ENCODE measurements at regions not wholly inside any gene's neighbourhood (a gene's known extent, or its start where the extent isn't known, plus 50 kb on each side); places are given as distances from the start of the nearest gene placed in this dataset.

DNA sequence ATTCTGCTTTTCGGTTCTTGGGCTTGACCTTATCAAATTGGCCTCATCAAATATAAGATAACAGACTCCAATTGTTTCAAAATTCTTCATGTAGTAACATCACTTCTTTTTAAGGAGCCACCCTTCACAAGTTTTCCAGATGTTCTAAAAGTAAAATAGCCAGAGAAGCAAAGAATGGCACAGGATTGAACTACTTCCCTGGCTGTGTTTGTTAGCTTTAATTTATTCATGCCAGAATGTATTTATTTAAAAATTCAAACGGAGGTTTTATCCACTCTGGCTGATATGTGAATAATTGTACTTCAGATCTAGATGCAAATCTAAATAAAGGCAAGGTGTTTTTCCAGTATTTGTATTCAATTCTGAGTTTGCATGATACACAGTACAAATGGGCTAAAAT, 581.3 kb upstream of the TENM3 start:
- DNase-seq (ENCODE audit: low read depth in 2 of 2) = no peak

DNA sequence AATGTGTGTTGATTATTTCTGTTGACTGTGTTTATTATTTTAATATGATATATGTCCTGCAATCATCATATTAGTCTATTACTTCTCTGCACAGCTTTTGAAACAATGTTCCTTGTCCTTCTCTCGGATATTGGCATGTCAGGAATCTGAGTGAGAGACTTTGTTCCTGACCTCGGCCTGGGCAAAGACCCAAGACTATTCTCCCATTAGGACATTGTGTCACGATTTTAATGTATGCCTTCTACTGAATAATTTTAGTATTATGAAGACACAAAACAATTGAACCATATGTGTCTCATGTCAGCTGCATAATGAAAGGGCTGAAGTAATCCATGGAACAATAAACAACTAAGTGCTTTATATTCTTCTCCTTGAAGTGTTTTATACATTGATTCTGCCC, 580.8 kb upstream of the TENM3 start:
- DNase-seq (ENCODE audit: low read depth in 2 of 2) = no peak

DNA sequence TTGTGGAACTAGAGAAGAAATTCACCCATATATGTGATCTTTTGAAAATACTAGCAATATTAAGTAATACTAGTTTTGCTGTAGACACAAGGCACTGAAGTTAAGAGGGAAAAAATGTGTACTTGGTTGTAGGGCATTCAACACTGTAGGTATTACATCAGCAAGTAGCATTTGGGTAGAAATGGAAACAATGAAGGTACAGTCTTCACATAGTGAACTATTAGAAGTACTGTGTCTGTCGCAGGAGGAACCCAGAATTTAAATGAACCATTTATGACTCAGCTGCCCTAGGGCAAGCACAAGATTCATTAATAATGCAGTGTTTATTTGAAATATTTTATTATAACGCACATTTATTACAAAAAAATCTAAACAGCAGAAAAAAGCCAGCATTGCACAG, 572.7 kb upstream of the TENM3 start:
- no peak for DNase-seq (ENCODE audit: low read depth in 2 of 2)

DNA sequence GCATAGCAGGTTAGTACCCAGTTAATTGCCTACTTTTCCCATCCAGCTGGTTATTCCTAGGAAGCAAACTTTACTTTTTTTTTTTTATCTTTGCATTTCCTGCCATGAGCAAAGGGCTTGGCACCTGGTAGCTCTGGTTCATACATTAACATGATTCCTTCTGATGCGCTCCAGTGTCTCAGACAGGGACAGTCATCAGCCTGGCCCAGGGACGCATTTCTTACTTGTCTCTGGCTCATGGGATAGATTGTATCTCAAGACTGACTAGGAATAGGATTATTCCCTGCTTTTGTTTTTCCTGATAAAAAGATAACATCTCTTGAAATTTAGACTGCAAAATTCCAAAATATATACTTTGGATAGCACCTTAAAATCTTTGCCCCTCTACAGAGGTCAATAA, 571.5 kb upstream of the TENM3 start:
- DNase-seq (ENCODE audit: low read depth in 2 of 2) = no peak

DNA sequence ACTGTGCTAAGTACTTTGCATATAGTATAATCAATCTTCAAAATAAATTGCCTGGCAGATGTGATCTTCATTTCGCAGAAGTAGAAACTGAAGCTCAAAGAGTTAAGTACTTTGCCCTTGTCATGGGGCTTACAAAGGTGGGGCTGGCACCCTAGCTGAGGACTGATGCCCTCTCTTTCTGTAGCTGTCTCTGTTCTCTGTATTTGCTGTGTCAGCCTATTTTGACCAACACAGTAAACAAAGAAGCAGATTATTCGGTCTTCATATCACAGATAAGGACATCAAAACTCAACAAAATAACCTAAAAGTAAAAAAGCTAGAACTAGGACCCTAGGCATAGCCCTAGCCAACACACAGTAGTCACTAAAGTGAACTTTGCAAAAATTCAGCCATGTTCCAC, 570.5 kb upstream of the TENM3 start:
- DNase-seq (ENCODE audit: low read depth in 2 of 2) = no peak

DNA sequence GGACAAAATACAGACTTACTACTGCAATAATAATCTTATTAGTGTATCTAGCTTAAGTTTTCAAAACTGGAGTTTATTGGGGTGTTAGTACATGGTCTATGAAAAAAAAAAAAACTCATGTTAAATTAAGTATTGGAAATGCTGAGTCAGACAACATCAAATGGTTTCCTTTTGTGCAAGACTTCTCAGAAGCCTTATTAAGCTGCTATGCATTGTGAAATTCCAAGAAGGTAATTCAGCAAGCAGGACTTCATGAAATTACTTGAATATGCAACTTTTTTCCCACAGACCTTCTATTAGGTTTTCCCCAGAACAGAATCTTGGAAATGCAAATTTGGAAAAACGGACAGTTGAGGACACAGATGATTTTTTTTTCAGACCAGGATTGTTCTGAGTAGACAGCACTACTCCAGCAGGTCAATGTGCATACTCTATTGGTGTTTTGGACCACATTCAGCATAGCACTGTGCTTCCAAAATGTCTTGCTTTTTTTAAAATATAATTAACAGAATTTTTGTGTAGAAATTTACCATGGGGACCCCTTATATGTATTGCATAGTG, 568.8 kb upstream of the TENM3 start:
- no peak for DNase-seq (ENCODE audit: low read depth in 2 of 2)

DNA sequence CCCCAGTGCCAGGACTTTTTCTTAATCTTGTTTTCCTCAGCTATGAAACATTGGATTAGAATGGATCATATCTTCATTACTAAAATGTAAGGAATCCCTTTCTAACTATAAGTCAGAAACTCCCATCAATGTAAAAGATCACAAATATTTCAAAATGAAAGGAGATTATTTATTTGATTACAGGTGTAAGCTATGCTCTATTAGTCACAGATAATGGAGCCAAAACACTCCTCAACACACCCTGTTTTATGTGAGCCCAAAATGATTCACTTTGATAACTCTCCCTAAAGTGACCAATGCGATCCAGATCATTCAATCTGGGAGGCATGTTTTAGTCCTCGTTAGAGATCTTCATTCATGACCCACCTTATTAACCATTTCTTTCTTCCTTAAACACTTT, 566.7 kb upstream of the TENM3 start:
- DNase-seq (ENCODE audit: low read depth in 2 of 2) = no peak

DNA sequence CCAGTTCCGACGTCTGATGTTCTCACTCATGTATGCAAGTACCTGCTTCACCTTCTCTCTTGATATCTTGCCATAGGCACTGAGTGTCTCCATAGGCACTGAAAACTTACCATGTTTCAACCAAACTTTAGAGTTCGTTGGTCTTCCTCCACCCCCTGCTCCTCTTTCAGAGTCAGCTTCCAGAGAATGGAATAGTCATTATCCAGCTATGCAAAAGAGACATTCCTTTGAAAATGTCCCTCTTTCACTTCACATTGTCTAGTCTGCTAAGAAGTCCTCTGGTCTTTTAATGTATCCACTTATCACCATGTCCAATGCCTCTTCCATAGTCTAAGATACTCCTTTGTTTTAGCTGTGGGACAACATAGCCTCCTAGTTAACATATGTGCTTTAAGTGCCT, 566.0 kb upstream of the TENM3 start:
- no peak for DNase-seq (ENCODE audit: low read depth in 2 of 2)

DNA sequence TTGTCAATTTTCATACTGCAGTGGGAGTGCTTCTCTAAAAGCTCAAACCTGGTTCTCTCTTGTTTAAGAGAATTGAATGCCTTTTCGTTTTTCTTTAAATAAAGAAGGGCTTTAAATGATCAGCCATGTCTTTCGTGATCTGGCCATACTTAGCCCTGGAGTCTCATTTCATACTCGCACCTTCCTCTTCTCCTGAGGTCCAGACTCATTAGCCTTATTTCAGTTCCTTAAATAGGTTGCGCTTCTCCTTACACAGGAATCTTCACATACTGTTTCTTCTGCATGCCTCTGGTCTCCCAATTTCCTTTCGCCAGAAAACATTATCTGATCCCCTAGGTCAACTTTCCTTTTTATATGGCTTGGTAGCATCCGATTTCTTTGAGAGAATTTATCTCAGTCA, 565.6 kb upstream of the TENM3 start:
- no peak for DNase-seq (ENCODE audit: low read depth in 2 of 2)

DNA sequence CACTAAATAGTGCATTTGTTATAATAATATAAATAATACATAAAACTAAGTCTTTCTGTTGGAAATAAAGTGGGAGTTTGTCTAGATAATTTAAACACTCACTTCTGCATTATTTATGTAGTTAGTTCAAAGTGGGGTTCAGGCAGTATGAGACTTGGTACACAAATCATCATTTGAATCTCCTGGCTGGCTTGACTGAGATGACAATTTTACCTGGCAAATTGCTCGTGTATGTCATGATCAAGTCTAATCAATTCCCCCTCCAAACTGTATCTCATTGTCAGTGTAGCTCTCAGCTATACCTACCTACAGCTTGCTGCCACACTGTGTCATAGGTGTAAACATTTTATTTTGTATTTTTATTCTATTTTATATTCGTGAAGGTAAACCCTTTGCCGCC, 563.4 kb upstream of the TENM3 start:
- no peak for DNase-seq (ENCODE audit: low read depth in 2 of 2)

DNA sequence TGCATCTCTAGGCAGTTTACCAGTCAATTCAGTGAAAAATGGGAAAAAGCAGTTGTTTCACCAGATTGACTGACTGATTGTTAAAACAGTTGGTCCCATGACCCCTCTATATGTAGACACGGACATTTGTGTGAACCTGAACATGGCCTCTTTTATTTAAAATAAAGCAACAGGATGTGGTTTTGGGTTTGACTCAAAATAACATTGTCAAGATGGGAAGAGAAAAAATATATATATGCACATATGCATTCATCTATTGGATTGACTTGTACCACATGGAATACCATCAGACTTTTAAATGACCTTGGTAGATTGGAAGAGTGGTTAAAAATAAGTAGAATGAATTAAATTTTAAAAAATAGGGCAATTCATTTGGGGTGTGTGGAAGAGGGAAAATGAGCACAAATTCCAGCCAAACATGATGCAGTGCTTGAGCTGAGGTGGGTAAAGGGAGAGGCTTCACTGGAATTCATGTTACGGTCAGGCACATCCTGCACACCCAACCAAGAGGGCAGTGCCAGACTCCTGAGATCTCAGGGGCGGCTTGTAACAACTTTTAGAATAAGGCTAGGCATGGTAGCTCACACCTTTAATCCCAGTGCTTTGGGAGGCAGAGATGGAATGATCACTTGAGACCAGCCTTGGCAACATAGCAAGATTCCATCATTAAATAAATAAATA, 560.7 kb upstream of the TENM3 start:
- no peak for DNase-seq (ENCODE audit: low read depth in 2 of 2)

DNA sequence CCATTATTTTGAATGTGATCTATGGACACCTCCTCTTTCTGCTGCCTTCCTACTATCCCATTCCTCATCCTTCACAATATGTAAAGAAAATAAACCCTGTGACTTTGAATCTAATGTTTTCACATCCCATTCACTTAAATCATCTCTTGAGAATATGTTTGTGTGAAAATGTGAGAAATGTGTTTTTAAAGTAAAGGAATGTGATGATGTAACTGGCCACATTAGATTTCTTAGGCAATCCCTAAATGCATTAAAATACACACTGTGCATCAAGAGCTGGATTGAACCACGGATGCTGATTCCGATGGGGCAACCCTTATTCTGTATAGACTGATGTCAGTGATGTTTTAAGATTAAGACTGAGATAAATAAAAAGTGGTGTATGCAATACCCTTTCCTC, 558.9 kb upstream of the TENM3 start:
- DNase-seq (ENCODE audit: low read depth in 2 of 2) = no peak

DNA sequence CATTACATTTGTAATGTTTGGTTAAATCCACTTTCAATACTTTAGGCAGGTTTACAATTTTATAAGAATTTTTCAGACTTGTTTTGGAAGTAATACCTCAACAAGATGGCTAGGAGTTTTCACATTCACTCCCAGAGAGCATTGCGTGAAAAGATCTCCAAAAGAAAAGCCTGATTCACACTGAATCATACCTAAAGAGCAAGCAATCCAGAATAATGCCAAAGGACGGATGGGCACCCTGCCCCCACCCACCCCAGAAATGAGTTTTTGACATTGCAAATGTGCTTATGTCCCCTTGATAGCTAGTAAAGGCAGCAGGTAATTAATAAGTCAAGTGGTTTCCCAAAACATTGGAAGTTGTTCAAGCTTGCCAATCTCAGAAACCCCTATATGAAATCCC, 557.7 kb upstream of the TENM3 start:
- DNase-seq (ENCODE audit: low read depth in 2 of 2) = no peak

DNA sequence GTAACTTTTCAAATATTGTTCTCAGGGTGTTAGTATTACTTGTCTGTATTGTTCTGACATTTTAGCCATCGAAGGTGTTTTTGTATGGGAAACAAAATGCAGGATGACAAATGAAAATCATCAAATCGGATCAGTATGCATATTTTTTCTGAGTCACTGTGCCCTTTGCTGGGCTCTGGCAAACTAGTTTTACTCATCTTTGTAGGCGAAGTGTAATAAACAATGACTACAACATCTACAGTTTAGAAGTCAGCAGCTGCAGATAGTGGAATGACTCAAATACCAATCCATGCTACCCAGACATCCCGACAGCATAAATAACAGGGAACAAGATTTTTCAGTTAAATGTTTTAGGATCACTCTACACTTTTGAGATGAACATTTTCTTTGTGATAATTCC, 557.3 kb upstream of the TENM3 start:
- no peak for DNase-seq (ENCODE audit: low read depth in 2 of 2)

DNA sequence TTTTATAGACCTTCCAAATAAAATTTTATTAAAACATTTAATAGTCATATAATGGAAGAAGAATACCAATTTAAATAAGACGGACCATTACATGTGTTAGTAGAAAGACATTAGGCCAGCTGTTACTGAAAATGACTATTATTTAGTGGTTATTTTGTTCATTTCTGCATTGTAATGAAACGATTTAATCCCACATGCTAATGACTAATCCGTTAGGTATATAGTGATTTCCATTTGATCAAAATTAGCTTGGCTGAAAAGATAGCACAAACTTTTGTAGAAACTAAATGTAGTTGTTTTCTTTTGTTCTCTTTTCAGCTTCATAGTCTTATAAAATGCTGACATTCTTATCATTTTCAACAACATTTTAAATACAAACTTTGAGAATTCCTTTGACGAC, 556.1 kb upstream of the TENM3 start:
- no peak for DNase-seq (ENCODE audit: low read depth in 2 of 2)

DNA sequence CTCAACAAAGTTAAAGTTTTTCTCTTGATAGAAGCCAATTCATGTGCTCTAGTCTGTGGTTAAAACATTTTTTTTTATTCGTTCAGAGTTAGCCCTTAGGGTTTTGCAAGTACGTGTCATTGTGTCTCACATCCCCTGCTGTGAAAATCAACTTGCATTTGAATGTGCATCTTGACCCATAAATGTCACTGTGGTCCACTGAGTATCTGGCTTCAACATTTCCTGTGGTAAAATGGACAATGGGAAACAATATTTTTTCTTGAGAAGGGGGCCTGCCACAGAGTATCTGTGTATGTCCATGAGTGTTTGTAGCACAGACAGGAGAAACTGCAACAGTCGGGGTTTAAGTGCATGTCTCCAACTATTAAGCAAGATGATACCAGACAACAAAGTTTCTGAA, 554.8 kb upstream of the TENM3 start:
- no peak for DNase-seq (ENCODE audit: low read depth in 2 of 2)

DNA sequence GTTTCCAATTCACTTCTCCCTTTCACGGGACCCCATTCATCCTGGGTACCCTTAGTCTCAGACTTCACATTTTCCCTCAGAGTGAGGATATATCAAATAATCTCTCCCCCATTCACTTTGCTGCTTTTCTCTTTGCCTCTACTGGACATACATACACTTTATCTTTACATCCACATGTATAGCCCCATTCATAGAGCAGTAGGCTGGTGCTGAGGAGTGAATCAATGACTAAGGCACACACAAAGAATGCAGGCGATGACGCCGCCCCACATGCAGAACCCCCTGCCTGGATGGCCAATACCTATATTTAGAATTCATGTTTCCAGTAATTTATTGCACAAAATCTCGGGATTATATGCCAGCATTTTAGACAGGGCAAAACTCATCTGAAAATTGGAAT, 554.3 kb upstream of the TENM3 start:
- DNase-seq (ENCODE audit: low read depth in 2 of 2) = no peak

DNA sequence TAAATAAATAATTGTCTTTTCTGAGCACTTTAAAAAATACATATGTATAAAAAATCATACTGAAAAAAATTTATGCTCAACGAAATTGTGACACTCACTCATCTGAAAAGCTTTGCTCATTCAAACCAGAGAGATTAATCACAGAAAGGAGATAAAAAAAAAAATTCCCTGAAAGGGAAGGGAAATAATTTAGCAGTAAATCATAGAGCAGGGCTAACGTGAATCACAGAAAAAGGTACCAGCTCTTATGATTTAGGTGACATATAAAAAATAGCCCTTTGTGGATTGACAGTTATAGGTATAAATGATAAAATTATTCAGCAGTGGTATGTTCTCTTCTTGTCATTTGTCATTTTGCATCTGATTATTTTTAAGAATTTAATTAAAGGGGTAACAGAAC, 552.7 kb upstream of the TENM3 start:
- no peak for DNase-seq (ENCODE audit: low read depth in 2 of 2)

DNA sequence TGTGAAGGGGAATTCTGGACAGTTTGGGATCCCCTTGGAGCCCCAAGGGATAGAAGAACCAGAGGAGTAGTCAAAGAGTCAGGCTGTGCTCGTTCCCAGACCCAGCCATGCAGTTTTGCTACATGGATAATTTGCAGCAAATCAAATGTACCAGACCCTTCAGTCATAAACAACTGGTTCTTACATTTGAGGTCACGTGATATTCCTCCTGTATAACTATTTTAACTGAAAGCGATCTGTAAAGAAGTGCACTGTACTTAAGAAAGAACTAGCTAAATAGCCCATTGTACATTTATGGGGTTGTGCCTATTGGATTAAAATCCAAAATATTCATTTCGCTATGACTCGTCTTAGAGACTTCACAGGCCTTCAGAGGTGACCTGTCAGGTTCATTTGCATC, 550.2 kb upstream of the TENM3 start:
- DNase-seq (ENCODE audit: low read depth in 2 of 2) = no peak

DNA sequence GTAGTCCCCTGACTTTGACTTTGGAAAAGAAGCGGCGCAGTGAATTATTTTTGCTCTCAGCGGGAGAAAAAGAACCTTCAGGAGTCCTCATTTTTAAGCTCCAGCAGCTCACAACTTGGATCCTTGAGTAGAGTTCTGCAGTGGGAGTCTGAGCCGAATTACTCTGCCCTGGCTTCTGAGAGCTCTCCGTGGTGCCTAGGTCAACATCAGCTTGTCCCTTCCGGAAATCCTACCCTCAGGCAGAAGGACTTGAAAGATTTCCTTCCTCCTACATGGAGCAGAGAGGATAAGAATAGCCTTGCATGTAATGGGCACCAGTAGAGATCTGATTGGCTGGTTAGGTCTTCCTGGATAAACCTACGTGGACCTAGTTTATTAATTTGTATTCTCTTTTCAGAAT, 549.7 kb upstream of the TENM3 start:
- no peak for DNase-seq (ENCODE audit: low read depth in 2 of 2)

DNA sequence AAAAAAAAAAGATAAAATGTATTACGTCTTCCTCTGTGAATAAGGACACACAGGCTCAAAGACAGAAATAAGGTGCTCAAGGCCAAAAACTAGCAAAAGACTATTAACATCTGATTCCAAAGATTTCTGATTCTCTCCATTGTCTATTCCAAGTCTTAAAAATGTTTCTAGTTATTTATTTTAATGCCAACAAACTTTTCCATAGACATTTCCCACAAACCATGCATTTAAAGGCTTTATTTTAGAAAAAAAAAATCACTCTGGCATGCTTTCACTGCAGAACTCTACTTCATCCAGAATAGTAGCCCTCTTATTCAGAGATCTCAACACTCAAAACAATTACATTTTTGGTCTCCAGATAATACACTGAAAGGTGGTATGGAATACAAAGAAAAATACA, 545.0 kb upstream of the TENM3 start:
- no peak for DNase-seq (ENCODE audit: low read depth in 2 of 2)

DNA sequence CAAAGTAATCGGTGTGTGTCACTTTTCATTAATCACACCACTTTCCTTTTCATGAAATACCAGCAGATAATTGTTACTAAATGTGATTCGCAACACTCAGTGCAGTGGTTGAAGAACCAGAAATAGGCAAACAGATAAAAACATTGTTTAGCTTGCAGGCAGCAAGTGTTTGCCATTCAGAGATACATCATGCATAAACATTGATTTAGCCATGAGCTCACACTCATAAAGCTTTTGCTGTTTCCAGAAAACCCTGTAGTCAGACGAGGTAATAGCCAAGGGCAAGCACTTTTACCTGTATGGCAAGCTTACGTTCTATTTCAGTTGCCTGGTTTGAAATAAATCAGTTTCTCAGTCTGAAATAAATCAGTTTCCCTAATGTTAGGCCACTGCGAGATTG, 542.0 kb upstream of the TENM3 start:
- DNase-seq (ENCODE audit: low read depth in 2 of 2) = no peak

DNA sequence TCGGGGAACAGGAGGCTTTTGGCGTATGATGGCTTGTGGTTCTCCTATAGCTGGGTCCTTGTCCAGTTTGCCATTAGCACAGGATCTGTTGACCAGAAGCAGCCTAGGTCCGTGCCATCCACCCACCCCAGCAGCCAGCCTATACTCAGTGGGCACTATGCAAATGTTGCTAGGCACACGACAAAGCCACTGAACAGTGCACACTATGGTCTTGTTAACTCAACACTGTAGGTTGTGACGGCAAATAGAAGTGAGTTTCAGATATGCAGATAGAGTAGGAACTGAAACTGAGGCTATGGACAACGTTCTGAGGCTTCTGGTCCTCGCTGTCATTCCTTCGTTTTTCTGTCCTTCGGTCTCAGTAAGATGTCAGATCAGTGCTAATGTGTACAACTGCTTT, 541.3 kb upstream of the TENM3 start:
- DNase-seq (ENCODE audit: low read depth in 2 of 2) = no peak

DNA sequence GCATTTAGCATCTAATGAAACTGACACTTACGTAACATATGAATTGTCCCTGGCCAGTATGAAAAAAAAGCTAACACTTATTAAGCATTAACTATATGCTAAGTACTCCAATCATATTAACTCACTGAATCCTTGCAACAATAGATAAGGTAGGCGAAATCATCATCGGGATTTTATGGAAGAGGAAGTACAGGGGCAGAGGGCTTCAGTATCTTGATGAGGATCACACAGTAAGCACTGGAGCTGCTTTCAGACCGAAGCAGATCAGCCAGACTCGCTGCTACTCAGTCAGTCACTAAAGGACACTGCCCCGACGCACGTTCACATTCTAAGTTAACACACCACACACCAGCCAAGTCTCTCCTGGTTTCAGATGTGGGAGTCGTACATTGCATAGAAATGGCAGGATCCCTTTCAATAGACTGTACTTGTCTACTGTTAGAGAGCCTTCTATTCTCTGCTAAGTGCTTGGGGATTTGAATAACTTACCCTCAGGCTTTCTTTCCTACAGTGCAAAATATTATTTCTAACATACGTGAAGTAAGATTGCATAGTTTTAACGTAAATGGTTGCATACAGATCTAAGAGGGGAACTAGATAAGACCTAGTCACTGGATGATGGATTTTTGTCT, 540.2 kb upstream of the TENM3 start:
- DNase-seq (ENCODE audit: low read depth in 2 of 2) = no peak

All from stimulated activated CD8-positive, alpha-beta memory T cell treated with anti-CD3 and anti-CD28 coated beads, Interleukin-7, amount 100 ng/mL, for 1 hour (primary cell).